Ovary (tissue), 7 donors: ENCODE measurements at regions not wholly inside any gene's neighbourhood (a gene's known extent, or its start where the extent isn't known, plus 50 kb on each side); places are given as distances from the start of the nearest gene placed in this dataset.

ENCODE experiments used
- DNase-seq, 5 donors: peaks; one replicate each; pipeline ENCODE4 v3.0.0-alpha.2; 2019 to 2020
- H3K27ac ChIP-seq, 2 donors: fragments of 200-600 bp; one replicate each; pipeline versions ENCODE4 v1.5.1 to v1.8.0; 2019 to 2022
- H3K27me3 ChIP-seq: fragments of 200-600 bp; one replicate; pipeline ENCODE4 v1.8.0; 2022
- H3K36me3 ChIP-seq: fragments of 200-600 bp; sonication (generic); one replicate; pipeline ENCODE4 v1.5.1; 2019
- H3K4me1 ChIP-seq: one replicate; pipeline ENCODE4 v1.8.1; 2013; ENCODE audit warnings: mild to moderate bottlenecking, moderate library complexity; ENCODE audit not compliant: insufficient read depth
- H3K4me3 ChIP-seq: fragments of 200-600 bp; sonication (generic); one replicate; pipeline ENCODE4 v1.5.1; 2017
- H3K9me3 ChIP-seq, 2 donors: fragments of 200-600 bp in 1 of 2; sonication (generic) in 1 of 2; one replicate each; pipeline versions ENCODE4 v1.5.1 to v1.8.1; 2013 to 2019; ENCODE audit warnings: mild to moderate bottlenecking in 1 of 2, moderate library complexity in 1 of 2
- EP300 ChIP-seq: sonication (generic); formaldehyde crosslinking; IDR thresholded peaks from one replicate; pipeline ENCODE4 v1.6.1; 2017; ENCODE audit warnings: antibody characterized with exemption
- POLR2A ChIP-seq: fragments of 450-650 bp; IDR thresholded peaks from one replicate; pipeline ENCODE4 v1.6.1; 2017; ENCODE audit warnings: antibody characterized with exemption, mild to moderate bottlenecking, moderate library complexity
- WGBS, 3 donors: extraction: QIAGEN DNeasy Blood & Tissue Kit in 1 of 3; methylation state at CpG; one replicate each; pipeline versions ENCODE4 v1.1.5 to v1.1.7; 2013 to 2017; 5-methylcytosine and 5-hydroxymethylcytosine counted together
- intact Hi-C, 4 donors: fragments of 100-400 bp; cut with DNase I; formaldehyde crosslinking; loops; one replicate each; pipeline versions ENCODE4 v1.11.0 to v1.15.1; 2022 to 2023
- TF ChIP-seq, protein P1 (sequence below), 3 donors: fragments of 450-650 bp in 2 of 3; fragments of 200-600 bp in 1 of 3; IDR thresholded peaks; one replicate each; pipeline versions ENCODE4 v1.5.1 to v1.8.0; 2016 to 2022; ENCODE audit warnings: antibody characterized with exemption in 3 of 3, mild to moderate bottlenecking in 1 of 3
- donor health status: DM: no; HTN: no; CAD: no; lungs with moderate emphysema.
- donor health status: DM: no; HTN: no; CAD: no.
- donor health status: Bipolar disorder and iron deficiency.
- donor health status: DM: no; HTN: no; CAD: no.
- donor health status: DM: yes; HTN: yes; CAD: no.

- no peaks in the 10 kb centered on the region for H3K4me1 ChIP-seq
- DNase-seq = no peak
- 76 to 94% (median 90%) methylated on average over 1 of the region's 1 CpG for WGBS, 3 donors
- H3K4me3 ChIP-seq = no peak overlapping the region
- no peak overlapping the region for H3K27ac ChIP-seq
- H3K9me3 ChIP-seq = no peaks in the 10 kb centered on the region
- H3K27me3 ChIP-seq = no peaks in the 10 kb centered on the region
- intact Hi-C loops = no loop called here
- TF ChIP-seq EP300 (no peak), POLR2A (no peak)
- TF ChIP-seq, protein P1, sequence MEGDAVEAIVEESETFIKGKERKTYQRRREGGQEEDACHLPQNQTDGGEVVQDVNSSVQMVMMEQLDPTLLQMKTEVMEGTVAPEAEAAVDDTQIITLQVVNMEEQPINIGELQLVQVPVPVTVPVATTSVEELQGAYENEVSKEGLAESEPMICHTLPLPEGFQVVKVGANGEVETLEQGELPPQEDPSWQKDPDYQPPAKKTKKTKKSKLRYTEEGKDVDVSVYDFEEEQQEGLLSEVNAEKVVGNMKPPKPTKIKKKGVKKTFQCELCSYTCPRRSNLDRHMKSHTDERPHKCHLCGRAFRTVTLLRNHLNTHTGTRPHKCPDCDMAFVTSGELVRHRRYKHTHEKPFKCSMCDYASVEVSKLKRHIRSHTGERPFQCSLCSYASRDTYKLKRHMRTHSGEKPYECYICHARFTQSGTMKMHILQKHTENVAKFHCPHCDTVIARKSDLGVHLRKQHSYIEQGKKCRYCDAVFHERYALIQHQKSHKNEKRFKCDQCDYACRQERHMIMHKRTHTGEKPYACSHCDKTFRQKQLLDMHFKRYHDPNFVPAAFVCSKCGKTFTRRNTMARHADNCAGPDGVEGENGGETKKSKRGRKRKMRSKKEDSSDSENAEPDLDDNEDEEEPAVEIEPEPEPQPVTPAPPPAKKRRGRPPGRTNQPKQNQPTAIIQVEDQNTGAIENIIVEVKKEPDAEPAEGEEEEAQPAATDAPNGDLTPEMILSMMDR (IDR thresholded peaks at IDR 0.05) = no peak
- H3K36me3 ChIP-seq = no peaks in the 10 kb centered on the region
These were observed 236.6 kb downstream of the PTH2R start for GRCh38 chr2:208643145-208643544.

- no peaks in the 10 kb centered on the region for H3K27me3 ChIP-seq
- intact Hi-C loops = no loop called here
- no peak overlapping the region for H3K4me3 ChIP-seq
- no peak overlapping the region for H3K27ac ChIP-seq
- 88 to 98% (median 96%) methylated on average over 1 of the region's 1 CpG for WGBS, 3 donors
- H3K36me3 ChIP-seq = no peaks in the 10 kb centered on the region
- no peak for TF ChIP-seq EP300
- TF ChIP-seq POLR2A = no peak
- TF ChIP-seq, protein P1 (IDR thresholded peaks at IDR 0.05) = no peak
- no peak for DNase-seq
- H3K4me1 ChIP-seq = no peaks in the 10 kb centered on the region
- no peaks in the 10 kb centered on the region for H3K9me3 ChIP-seq
These were observed 238.6 kb downstream of the PTH2R start for GRCh38 chr2:208645226-208645625.

DNA sequence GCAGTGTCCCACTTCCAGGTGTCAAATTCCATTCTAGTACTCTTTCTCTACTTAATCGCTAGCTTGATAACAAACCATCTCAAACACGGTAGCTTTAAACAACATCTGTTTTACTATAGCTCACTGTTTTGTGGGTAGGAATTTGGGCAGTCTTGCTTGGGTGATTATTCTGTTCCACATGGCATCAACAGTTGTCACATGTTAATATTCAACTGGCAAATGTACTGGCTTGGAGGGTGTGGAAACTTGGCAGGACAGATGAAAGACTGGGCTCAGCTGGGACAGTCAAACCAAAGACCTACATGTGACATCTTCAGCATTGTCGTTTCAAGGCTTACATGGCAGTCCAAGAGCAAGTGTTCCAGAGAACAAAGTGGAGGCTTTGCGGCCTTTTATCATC lies 241.8 kb downstream of the PTH2R start:
- intact Hi-C loops = no loop called here
- no peak for DNase-seq
- WGBS, 3 donors = 70 to 83% (median 73%) methylated on average over 4 of the region's 4 CpGs
- Histone ChIP-seq H3K27me3 (no peaks in the 10 kb centered on the region), H3K27ac (no peak overlapping the region), H3K36me3 (no peaks in the 10 kb centered on the region), H3K4me1 (no peaks in the 10 kb centered on the region), H3K9me3 (no peaks in the 10 kb centered on the region), H3K4me3 (no peak overlapping the region)
- TF ChIP-seq POLR2A = no peak
- TF ChIP-seq EP300 = no peak
- TF ChIP-seq, protein P1 (IDR thresholded peaks at IDR 0.05) = no peak

- Histone ChIP-seq H3K27me3 (no peaks in the 10 kb centered on the region), H3K4me3 (no peak overlapping the region), H3K4me1 (no peaks in the 10 kb centered on the region), H3K9me3 (no peaks in the 10 kb centered on the region), H3K27ac (no peak overlapping the region), H3K36me3 (no peaks in the 10 kb centered on the region)
- DNase-seq = no peak
- TF ChIP-seq, protein P1 (IDR thresholded peaks at IDR 0.05) = no peak
- TF ChIP-seq POLR2A (no peak), EP300 (no peak)
- 65 to 82% (median 72%) methylated on average over 3 of the region's 3 CpGs for WGBS, 3 donors
- intact Hi-C loops = loop anchor here in 1 of 4 donors (5.0 kb wide), 1 partner anchor 339 kb away; no protein-coding TSS in a partner anchor
These were observed 246.8 kb downstream of the PTH2R start for GRCh38 chr2:208653383-208653782.

DNA sequence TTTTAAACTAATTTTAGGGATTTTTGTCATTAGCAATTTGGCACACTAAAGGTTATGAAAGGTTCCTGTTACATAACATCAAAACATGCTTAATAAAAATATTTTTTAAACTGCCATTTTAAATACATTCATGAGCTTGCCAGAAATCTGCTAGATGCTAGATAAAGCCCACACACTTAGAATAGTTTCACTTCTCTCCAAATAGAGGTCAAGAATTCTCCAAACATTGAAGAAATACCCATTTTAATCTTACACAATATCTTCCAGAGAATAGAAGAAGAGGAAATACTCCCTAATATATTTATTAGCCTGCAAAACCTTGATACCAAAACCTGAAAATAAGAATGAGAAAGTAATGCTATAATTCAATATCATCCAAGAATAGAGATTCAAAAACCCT lies 247.5 kb downstream of the PTH2R start:
- TF ChIP-seq, protein P1 (IDR thresholded peaks at IDR 0.05) = no peak
- no peak for TF ChIP-seq POLR2A
- no peak for TF ChIP-seq EP300
- Histone ChIP-seq H3K4me3 (no peak overlapping the region), H3K36me3 (no peaks in the 10 kb centered on the region), H3K4me1 (no peaks in the 10 kb centered on the region), H3K9me3 (no peaks in the 10 kb centered on the region), H3K27me3 (no peaks in the 10 kb centered on the region), H3K27ac (no peak overlapping the region)
- intact Hi-C loops = loop anchor here in 1 of 4 donors (5.0 kb wide), 1 partner anchor 338 kb away; no protein-coding TSS in a partner anchor
- DNase-seq = no peak
